ENCODE measurements at regions not wholly inside any gene's neighbourhood (a gene's known extent, or its start where the extent isn't known, plus 50 kb on each side); places are given as distances from the start of the nearest gene placed in this dataset.

DNA sequence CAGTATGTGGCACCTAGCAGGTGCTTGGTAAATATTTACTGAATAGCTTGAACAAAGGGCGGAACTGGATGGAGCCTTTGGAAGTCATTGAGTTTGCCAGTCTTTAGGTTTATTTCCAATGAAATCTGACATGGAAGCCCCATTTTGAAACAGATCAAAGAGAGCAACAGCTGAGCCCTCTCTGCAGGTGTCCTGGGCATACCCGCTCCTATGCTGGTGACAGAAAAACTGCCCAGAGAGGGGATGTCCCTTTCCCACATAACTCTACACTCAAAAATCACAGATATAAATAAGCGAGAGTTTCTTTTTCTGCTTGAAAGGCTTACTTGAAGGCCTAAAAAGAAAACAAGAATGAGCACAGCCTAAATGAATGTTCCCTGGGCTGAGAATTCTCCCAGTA, 53.0 kb upstream of the RALY start:
- Histone ChIP-seq H3K27me3 (ENCODE audit: insufficient read depth, low read length) (no peaks in the 10 kb centered on the region), H3K79me1 (ENCODE audit: low read length) (no peaks in the 10 kb centered on the region), H3K18ac (ENCODE audit: low read length) (no peak overlapping the region), H2AFZ (ENCODE audit: insufficient read depth, low read length, poor library complexity) (no peak overlapping the region), H3K4me3 (ENCODE audit: low read depth, low read length) (no peak overlapping the region), H3K36me3 (ENCODE audit: control insufficient read depth in 1 of 2, insufficient read depth in 2 of 2, low read length in 2 of 2) (no peaks in the 10 kb centered on the region), H3K14ac (ENCODE audit: low read length) (no peak overlapping the region), H3K23ac (ENCODE audit: low read length) (no peak overlapping the region), H3K9ac (ENCODE audit: low read length) (no peak overlapping the region), H3K4me1 (ENCODE audit: control insufficient read depth in 1 of 2, insufficient read depth in 2 of 2, low read length in 2 of 2) (no peaks in the 10 kb centered on the region), H4K8ac (ENCODE audit: low read depth, low read length) (no peak overlapping the region), H3K79me2 (ENCODE audit: control insufficient read depth, insufficient read depth, low read length, poor library complexity) (no peaks in the 10 kb centered on the region), H3K9me3 (ENCODE audit: insufficient read depth, low read depth, low read length) (no peaks in the 10 kb centered on the region), H2AK5ac (ENCODE audit: low read length) (no peak overlapping the region), H4K91ac (ENCODE audit: low read depth, low read length) (no peak overlapping the region), H2BK120ac (ENCODE audit: insufficient read depth, low read length, poor library complexity) (no peak overlapping the region), H3K27ac (ENCODE audit: low read depth, low read length) (no peak overlapping the region), H2BK12ac (ENCODE audit: low read length) (no peak overlapping the region), H4K12ac (ENCODE audit: low read depth, low read length) (no peak overlapping the region), H2BK5ac (ENCODE audit: low read depth, low read length, poor library complexity) (no peak overlapping the region), H3K4ac (ENCODE audit: low read depth, low read length) (no peak overlapping the region), H3K4me2 (ENCODE audit: low read length) (no peak overlapping the region)
- WGBS (ENCODE audit: extremely low coverage, insufficient coverage, insufficient read length): no CpG with 5 or more reads among the region's 3 CpGs
- DNase-seq: no peak
